Large intestine (tissue), 3 donors: ENCODE measurements at regions not wholly inside any gene's neighbourhood (a gene's known extent, or its start where the extent isn't known, plus 50 kb on each side); places are given as distances from the start of the nearest gene placed in this dataset.

ENCODE experiments used
- DNase-seq, 2 donors: peaks; one replicate each; pipeline versions ENCODE4 v3.0.0 to v3.0.0-alpha.2; 2013
- H3K27ac ChIP-seq: one replicate; pipeline ENCODE4 v1.5.1; 2013; ENCODE audit warnings: low read length
- H3K27me3 ChIP-seq: 2 replicates; pipeline ENCODE4 v1.6.1; 2013; ENCODE audit warnings: low read length; ENCODE audit not compliant: control insufficient read depth, insufficient read depth
- H3K36me3 ChIP-seq: 2 replicates; pipeline ENCODE4 v1.6.1; 2013; ENCODE audit warnings: low read length; ENCODE audit not compliant: control insufficient read depth, insufficient read depth
- H3K4me1 ChIP-seq: one replicate; pipeline ENCODE4 v1.6.1; 2013; ENCODE audit warnings: low read length; ENCODE audit not compliant: control insufficient read depth, insufficient read depth
- H3K4me3 ChIP-seq: one replicate; pipeline ENCODE4 v1.5.1; 2013; ENCODE audit warnings: low read length
- H3K9me3 ChIP-seq: one replicate; pipeline ENCODE4 v1.6.1; 2013; ENCODE audit warnings: mild to moderate bottlenecking, low read depth, low read length, moderate library complexity; ENCODE audit not compliant: control insufficient read depth
- WGBS: methylation state at CpG from one replicate; pipeline ENCODE4 v1.1.5; 2013; ENCODE audit warnings: low lambda C conversion rate; ENCODE audit not compliant: insufficient coverage; 5-methylcytosine and 5-hydroxymethylcytosine counted together

- Histone ChIP-seq H3K4me1 (no peaks in the 10 kb centered on the region), H3K27me3 (no peaks in the 10 kb centered on the region), H3K36me3 (no peaks in the 10 kb centered on the region), H3K9me3 (no peaks in the 10 kb centered on the region), H3K27ac (no peak overlapping the region), H3K4me3 (no peak overlapping the region)
- no peak for DNase-seq
Observed at GRCh38 chr1:212155219-212155618, 119.7 kb downstream of the DTL start.

- H3K36me3 ChIP-seq: no peaks in the 10 kb centered on the region
- H3K27me3 ChIP-seq: no peaks in the 10 kb centered on the region
- H3K9me3 ChIP-seq: no peaks in the 10 kb centered on the region
- peak in 1 of 2 donors; percentile 37 for DNase-seq
- H3K27ac ChIP-seq: no peak overlapping the region
- H3K4me3 ChIP-seq: no peak overlapping the region
- 95% methylated on average over 4 of the region's 6 CpGs for WGBS
- H3K4me1 ChIP-seq: no peaks in the 10 kb centered on the region
Observed at GRCh38 chr1:212157252-212157651, 121.7 kb downstream of the DTL start.

DNA sequence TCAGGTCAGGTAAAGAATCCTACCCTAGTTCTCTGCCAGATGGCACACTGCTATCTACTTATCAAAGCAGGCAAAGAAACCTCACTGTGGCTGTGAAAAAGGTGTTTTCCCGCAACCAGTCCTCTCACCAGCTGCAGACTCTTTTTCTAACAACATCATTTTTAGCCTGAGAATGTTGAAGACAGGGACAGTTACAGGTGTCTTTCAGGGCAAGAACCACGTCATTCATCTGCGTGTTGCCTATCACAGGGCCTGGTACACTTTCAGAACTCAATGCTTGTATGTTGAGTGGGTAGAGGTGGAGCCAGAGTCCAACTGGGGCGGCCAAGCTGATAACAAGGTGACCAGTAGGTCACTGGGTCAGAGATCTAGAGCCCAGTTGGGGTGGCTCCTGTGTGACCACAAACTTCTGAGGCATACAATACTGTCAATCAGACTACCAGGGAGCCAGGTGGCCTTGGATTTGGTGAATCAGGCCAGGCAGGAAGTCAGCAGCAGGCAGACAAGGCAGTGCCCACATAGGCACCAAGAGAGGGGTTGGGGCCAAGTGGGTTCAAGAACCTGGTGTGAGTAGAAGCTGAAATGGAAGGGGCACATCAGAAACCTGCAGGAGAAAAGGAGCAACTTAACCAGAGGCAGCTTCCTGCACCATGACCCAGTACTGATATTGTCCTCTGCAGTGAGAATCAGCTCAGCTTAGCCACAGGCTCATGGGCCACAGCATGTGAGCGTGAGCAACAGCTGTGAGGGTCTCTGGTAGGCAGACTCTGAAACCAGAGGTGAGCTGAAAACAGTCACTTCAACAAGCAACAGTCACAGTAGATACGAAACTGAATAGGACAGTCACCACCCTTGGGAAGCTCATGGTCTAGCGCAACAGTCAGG lies 123.6 kb downstream of the DTL start:
- no peak overlapping the region for H3K27ac ChIP-seq
- no peaks in the 10 kb centered on the region for H3K9me3 ChIP-seq
- H3K27me3 ChIP-seq: no peaks in the 10 kb centered on the region
- H3K4me1 ChIP-seq: no peaks in the 10 kb centered on the region
- H3K4me3 ChIP-seq: no peak overlapping the region
- DNase-seq: no peak
- no peaks in the 10 kb centered on the region for H3K36me3 ChIP-seq
- WGBS: no CpG with 5 or more reads among the region's 7 CpGs

GRCh38 chr1:212161231-212161781 lies 123.9 kb upstream of the PPP2R5A start:
- Histone ChIP-seq H3K4me1 (no peaks in the 10 kb centered on the region), H3K4me3 (no peak overlapping the region), H3K9me3 (no peaks in the 10 kb centered on the region), H3K27me3 (no peaks in the 10 kb centered on the region), H3K36me3 (no peaks in the 10 kb centered on the region), H3K27ac (no peak overlapping the region)
- no peak for DNase-seq
- no CpG with 5 or more reads among the region's 2 CpGs for WGBS

DNA sequence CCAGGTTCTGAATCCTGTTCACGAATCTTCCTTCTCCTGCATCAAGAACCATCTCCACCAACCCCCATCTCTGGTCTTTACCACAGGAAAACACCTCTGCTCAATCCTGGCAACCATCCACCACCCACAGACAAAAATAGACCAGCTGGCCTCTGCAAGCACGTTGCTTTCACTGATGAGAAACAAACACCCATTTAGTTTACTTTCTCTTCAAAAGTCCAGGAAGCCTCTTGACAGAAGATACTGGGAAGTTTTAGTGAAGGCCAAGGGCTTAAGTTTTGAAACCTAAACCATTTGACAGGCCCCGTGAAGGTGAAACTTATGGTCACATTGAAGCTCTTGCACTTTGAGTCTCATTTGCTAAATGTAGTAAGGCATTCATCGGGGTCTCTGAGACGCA lies 122.6 kb upstream of the PPP2R5A start:
- no peak for DNase-seq
- H3K4me1 ChIP-seq: no peaks in the 10 kb centered on the region
- WGBS: 73% methylated on average over 3 of the region's 5 CpGs
- no peaks in the 10 kb centered on the region for H3K36me3 ChIP-seq
- H3K27me3 ChIP-seq: no peaks in the 10 kb centered on the region
- no peak overlapping the region for H3K4me3 ChIP-seq
- H3K9me3 ChIP-seq: no peaks in the 10 kb centered on the region
- no peak overlapping the region for H3K27ac ChIP-seq

DNA sequence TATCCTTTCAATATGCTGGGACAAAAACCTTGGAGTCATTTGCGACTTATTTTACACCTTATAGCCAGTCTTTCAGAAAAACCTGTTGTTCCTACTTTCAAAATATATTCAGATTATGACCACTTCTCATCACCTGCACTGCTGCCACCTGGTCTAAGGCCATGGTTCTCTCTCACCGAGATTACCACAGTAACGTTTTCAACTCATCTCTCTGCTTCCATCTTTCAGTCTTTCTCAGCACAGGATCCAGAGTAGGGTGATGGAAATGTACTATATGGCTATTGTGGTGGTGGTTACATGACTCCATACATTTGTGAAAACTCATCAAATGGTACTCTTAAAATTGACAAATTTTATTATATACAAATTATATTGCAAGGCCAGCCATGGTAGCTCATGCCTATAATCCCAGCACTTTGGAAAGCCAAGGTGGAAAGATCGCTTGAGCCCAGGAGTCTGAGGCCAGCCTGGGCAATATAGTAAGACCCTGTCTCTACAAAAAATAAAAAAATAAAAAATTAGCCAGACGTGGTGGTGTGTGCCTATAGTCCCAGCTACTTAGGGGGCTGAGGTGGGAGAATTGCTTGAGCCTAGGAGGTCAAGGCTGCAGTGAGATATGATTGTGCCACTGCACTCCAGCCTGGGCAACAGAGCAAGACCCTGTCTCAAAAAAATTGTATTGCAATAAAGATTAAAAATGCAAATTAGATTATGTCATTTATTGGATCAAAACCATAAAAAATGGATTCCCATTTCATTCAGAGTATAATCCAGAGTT lies 120.9 kb upstream of the PPP2R5A start:
- Histone ChIP-seq H3K4me3 (no peak overlapping the region), H3K4me1 (no peaks in the 10 kb centered on the region), H3K27me3 (no peaks in the 10 kb centered on the region), H3K9me3 (no peaks in the 10 kb centered on the region), H3K36me3 (no peaks in the 10 kb centered on the region), H3K27ac (no peak overlapping the region)
- DNase-seq: no peak
- 100% methylated on average over 1 of the region's 5 CpGs for WGBS

DNA sequence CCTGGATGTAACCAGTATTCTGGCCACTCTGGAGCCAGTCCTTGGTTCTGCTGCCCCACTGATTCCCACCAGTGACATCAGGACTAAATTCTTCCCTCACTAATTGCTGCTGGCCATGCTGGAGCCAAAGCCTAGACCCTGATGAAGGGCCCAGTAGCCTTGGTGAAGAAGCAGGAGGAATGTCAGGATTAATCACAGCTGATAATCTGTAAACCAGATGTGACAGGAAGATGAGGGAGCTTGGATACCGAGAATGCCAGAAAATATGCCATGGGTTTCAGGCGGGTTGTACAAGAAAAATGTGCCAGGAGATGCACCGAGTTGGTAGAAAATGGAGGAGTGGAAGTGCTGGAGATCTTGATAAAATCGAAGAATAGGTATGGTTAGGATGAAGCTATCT lies 119.0 kb upstream of the PPP2R5A start:
- Histone ChIP-seq H3K27ac (no peak overlapping the region), H3K4me3 (no peak overlapping the region), H3K4me1 (no peaks in the 10 kb centered on the region), H3K9me3 (no peaks in the 10 kb centered on the region), H3K36me3 (no peaks in the 10 kb centered on the region), H3K27me3 (no peaks in the 10 kb centered on the region)
- WGBS: 92% methylated on average over 2 of the region's 4 CpGs
- DNase-seq: no peak

DNA sequence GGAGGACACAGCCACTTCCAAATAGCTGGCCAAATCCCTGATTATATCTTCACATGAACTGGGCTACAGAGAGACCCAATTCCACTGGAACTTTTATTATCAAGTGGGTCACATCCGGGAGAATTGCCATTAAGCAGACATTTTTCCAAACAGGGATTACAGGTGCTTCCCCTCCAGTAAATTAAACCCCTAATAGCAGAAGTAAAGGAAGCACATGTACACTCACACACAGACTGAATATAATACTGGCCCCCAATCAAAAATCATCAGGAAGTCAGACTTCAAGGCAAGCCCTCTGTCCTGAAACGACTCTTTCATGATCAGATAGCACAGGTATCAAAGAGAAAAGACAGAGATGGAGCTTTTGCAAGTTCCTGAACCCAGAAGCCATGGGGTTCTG lies 118.6 kb upstream of the PPP2R5A start:
- Histone ChIP-seq H3K4me3 (no peak overlapping the region), H3K27ac (no peak overlapping the region), H3K9me3 (no peaks in the 10 kb centered on the region), H3K36me3 (no peaks in the 10 kb centered on the region), H3K4me1 (no peaks in the 10 kb centered on the region), H3K27me3 (no peaks in the 10 kb centered on the region)
- no peak for DNase-seq
- 100% methylated on average over 1 of the region's 2 CpGs for WGBS

DNA sequence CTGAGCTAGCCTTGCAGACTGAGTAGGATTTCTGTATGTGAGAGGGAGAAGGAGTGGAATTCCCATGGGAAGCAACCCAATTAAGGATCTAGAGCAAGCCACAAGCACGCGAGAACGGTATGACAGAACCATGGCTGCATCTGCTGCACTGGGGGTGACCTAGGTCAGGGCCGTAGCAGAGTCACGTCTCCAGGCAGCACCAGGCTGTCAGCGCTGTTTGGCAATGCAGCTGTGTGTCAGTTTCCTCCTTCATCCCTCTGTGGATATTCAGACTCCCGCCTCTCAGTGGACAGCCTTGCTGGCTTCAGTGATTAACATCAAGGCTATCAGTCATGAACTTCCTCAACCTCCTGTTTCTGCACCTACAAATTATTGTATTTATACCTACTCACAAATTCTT lies 118.1 kb upstream of the PPP2R5A start:
- H3K27me3 ChIP-seq: no peaks in the 10 kb centered on the region
- H3K27ac ChIP-seq: no peak overlapping the region
- no peaks in the 10 kb centered on the region for H3K9me3 ChIP-seq
- DNase-seq: no peak
- H3K36me3 ChIP-seq: no peaks in the 10 kb centered on the region
- no peaks in the 10 kb centered on the region for H3K4me1 ChIP-seq
- WGBS: no CpG with 5 or more reads among the region's 7 CpGs
- no peak overlapping the region for H3K4me3 ChIP-seq

GRCh38 chr1:212173567-212173966 lies 111.6 kb upstream of the PPP2R5A start:
- DNase-seq: peak; percentile 26 to 60
- no peaks in the 10 kb centered on the region for H3K27me3 ChIP-seq
- peaks cover 7% of the 10 kb centered on the region for H3K4me1 ChIP-seq
- H3K4me3 ChIP-seq: no peak overlapping the region
- WGBS: 0% methylated on average over 1 of the region's 3 CpGs
- H3K9me3 ChIP-seq: no peaks in the 10 kb centered on the region
- H3K36me3 ChIP-seq: no peaks in the 10 kb centered on the region
- H3K27ac ChIP-seq: no peak overlapping the region
